Right kidney (tissue), 1 donor: ENCODE measurements at regions not wholly inside any gene's neighbourhood (a gene's known extent, or its start where the extent isn't known, plus 50 kb on each side); places are given as distances from the start of the nearest gene placed in this dataset.

Experiments
- DNase-seq: peaks from one replicate; pipeline ENCODE4 v3.0.0-alpha.2; 2016

- DNase-seq, result no peak
These were observed 1325.1 kb downstream of the SLC16A7 start for GRCh38 chr12:60920841-60921495.

- no peak for DNase-seq
These were observed 1325.7 kb downstream of the SLC16A7 start for GRCh38 chr12:60921541-60921940.

GRCh38 chr12:60926256-60926655, 1330.4 kb downstream of the SLC16A7 start:
- no peak for DNase-seq

- no peak for DNase-seq
These were observed 1330.1 kb upstream of the USP15 start for GRCh38 chr12:60930151-60930550.

GRCh38 chr12:60935981-60936761, 1324.0 kb upstream of the USP15 start:
- DNase-seq, result no peak

GRCh38 chr12:60947533-60947932, 1312.7 kb upstream of the USP15 start:
- DNase-seq, result no peak

GRCh38 chr12:60967128-60967527, 1293.1 kb upstream of the USP15 start:
- no peak for DNase-seq

GRCh38 chr12:60977966-60978365, 1282.2 kb upstream of the USP15 start:
- DNase-seq, result no peak

GRCh38 chr12:60980558-60980957, 1279.6 kb upstream of the USP15 start:
- no peak for DNase-seq

DNA sequence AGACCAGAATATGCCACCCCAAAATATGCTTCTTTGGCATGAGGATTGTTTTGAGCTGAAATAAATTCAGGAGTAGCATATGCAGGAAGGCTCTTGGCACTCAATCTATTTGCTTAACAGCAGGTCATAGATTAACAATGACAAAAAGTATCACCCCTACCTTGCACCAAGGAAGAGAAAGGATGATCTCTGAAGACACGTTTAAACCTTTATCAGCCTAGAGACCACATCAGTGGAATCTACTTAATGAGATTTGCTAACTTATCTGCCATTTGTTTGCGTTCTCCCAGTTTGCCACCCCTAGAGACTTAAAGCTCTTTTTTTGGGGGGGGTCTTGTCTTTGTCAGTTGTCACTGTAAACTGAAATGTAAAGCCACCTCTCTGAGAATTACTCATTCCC, 1278.7 kb upstream of the USP15 start:
- no peak for DNase-seq

DNA sequence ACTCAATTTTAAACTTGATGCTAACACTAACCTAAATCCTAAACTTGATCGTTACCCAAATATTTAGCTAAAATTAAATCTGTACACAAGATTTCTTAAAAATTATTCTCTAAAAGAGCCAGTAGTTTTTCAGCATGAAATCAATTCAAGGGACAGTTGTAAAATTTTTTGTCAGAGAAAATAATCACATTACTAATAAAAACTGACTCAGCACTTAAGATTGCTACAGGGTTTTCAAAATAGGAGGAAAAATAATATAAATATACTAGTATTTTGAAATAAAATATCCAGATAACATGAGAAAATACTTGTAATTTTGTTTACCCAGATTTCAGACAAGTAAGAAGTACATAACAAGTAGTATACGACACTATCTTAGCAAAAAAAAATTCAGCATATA, 1268.1 kb upstream of the USP15 start:
- DNase-seq, result no peak

- no peak for DNase-seq
These were observed 1264.9 kb upstream of the USP15 start for GRCh38 chr12:60995256-60995825.

- DNase-seq, result no peak
These were observed 1262.3 kb upstream of the USP15 start for GRCh38 chr12:60997869-60998378.

- no peak for DNase-seq
These were observed 1251.0 kb upstream of the USP15 start for GRCh38 chr12:61009192-61009591.

DNA sequence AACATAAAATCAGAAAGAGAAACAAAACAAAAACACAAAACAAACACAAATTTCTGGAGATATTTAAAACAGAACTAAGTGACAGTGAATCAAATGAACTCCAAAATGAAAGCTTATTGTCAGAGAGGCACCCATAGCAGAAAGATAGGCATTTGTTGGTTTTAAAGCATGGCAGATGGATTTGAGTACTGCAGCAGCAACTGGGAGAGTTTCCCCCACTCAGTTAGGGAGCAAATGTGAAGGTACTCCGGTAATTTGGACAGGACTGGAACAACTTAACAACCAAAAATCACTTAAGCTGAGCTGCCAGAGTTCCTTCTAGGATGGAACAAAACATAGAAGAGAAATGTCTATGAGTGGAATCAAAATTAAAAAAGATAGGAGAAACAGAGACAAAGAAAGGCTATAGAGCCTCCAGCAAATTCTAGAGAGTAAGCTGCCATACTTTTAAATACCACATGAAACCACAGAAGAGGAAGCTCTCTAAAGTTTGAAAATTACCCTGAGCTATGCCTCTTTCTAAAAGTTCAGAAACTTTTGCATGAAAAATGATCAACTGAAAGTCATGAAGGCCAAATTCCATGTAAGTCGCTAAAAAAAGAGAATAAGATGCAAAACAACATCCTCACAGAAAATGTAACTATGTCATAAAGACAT, 1248.3 kb upstream of the USP15 start:
- DNase-seq, result no peak

GRCh38 chr12:61018571-61018970, 1241.6 kb upstream of the USP15 start:
- DNase-seq, result no peak

GRCh38 chr12:61023231-61023630, 1237.0 kb upstream of the USP15 start:
- no peak for DNase-seq

DNA sequence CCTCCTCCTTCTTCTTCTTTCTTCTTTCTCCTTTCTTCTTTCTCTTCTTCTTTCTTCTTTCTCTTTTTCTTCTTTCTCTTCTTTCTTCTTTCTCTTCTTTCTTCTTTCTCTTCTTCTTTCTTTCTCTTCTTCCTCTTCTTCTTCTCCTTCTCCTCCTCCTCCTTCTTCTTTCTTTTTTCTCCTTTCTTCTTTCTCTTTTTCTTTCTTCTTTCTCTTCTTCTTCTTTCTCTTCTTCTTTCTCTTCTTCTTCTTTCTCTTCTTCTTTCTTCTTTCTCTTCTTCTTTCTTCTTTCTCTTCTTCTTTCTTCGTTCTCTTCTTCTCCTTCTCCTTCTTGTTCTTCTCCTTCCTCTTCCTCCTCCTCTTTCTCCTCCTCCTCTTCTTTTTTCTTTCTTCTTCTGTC, 1230.7 kb upstream of the USP15 start:
- no peak for DNase-seq

DNA sequence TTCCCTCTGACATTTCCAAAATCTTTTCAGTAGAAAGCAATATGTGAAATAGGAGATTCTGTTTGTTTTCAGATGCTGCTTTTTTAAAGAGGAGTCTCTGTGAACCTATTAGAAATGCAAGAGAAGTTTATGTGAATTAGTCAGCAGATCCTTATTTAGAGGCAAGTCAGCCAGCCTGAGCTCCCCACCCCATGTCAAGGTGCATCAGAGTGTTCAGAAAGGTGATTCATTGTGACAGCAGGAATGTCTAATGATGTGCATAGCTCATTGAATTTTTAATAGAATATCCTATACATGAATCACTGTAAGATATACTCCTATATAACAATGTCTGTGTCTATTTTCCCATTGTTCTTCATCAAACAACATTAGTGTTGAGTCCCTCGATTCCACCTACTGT, 1222.4 kb upstream of the USP15 start:
- no peak for DNase-seq

DNA sequence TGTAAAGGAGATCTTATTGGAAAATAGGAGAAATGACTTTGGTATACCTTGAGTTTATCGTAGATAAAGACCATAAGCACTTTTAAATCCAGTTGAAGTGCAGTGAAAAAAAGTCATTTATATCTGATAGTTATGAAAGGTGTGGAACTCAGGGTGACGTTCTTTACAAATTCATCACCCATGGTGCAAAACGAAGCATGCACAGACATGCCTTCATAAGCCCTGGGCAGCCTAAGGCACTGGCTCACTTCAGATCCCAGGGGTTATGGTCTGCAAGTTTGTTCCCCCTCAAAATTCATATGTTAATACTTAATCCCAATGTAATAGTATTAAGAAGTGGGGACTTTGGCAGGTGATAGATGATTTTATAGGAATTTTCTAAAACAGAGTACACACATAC, 1216.4 kb upstream of the USP15 start:
- DNase-seq, result no peak

- no peak for DNase-seq
These were observed 1215.4 kb upstream of the USP15 start for GRCh38 chr12:61044766-61045165.

DNA sequence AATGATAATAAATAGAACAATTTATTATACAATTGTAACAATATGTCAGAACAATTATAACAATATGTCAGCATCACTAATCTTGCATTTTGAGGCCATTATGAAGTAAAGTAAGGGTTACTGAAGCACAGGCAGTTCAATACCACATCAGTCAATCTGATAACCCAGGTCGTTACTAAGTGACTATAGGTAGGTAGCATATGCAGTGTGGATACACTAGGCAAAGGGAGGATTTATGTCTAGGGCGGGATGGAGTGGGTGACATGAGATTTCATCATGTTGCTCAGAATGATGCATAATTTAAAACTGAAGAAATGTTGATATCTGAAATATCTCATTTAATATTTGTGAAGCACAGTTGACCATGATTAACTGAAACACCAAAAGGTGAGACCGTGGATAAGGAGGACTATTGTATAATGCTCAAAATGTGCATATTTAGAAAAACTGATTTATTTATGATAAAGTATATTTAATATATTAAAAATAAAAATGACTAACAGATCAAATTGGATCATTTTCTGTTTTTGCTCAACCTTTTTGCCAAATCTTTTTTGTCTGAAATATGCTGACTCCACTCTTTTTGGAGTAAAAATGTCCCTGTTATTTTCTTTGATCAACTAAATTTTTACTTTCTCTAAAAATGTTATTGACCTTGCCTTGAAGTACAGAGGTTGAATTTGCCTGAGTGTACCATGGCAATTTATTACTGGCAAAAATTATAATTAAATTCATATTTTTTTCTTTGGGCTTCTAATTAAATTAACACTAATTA, 1189.4 kb upstream of the USP15 start:
- DNase-seq, result no peak
